Neuronal stem cell (in vitro differentiated cells): ENCODE measurements at regions not wholly inside any gene's neighbourhood (a gene's known extent, or its start where the extent isn't known, plus 50 kb on each side); places are given as distances from the start of the nearest gene placed in this dataset.

ENCODE experiments used
- DNase-seq: peaks from one replicate; pipeline ENCODE4 v3.0.0-alpha.2; 2013; ENCODE audit warnings: low spot score
- H2AFZ ChIP-seq: one replicate; pipeline ENCODE4 v1.6.1; 2013; ENCODE audit warnings: mild to moderate bottlenecking, low read length, inconsistent platforms
- H2AK5ac ChIP-seq: 2 replicates; pipeline ENCODE4 v1.6.1; 2013; ENCODE audit warnings: low read depth, mild to moderate bottlenecking, inconsistent platforms, low read length, moderate library complexity, mixed read lengths
- H2BK120ac ChIP-seq: 2 replicates; pipeline ENCODE4 v1.6.1; 2013; ENCODE audit warnings: low read depth, mild to moderate bottlenecking, inconsistent platforms, low read length, moderate library complexity, mixed read lengths
- H2BK12ac ChIP-seq: one replicate; pipeline ENCODE4 v1.6.1; 2013; ENCODE audit warnings: low read length, inconsistent platforms
- H2BK15ac ChIP-seq: 2 replicates; pipeline ENCODE4 v1.6.1; 2013; ENCODE audit warnings: mild to moderate bottlenecking, low read length, inconsistent platforms, mixed read lengths
- H2BK5ac ChIP-seq: one replicate; pipeline ENCODE4 v1.6.1; 2013; ENCODE audit warnings: inconsistent platforms, mild to moderate bottlenecking, low read length, moderate library complexity
- H3K14ac ChIP-seq: one replicate; pipeline ENCODE4 v1.6.1; 2013; ENCODE audit warnings: low read length, inconsistent platforms
- H3K18ac ChIP-seq: 2 replicates; pipeline ENCODE4 v1.6.1; 2013; ENCODE audit warnings: low read length, inconsistent platforms
- H3K23ac ChIP-seq: 2 replicates; pipeline ENCODE4 v1.6.1; 2013; ENCODE audit warnings: low read depth, mild to moderate bottlenecking, mixed read lengths, low read length, inconsistent platforms; ENCODE audit not compliant: poor library complexity
- H3K27ac ChIP-seq: replicated peaks from 3 replicates; pipeline ENCODE4 v1.5.1; 2013; ENCODE audit warnings: low read length, inconsistent platforms
- H3K27me3 ChIP-seq, 3 experiments: 2 replicates each; pipeline ENCODE4 v1.6.1; 2013; ENCODE audit warnings: low read length in 3 of 3, mild to moderate bottlenecking in 2 of 3, inconsistent platforms in 1 of 3, low read depth in 1 of 3, mixed read lengths in 1 of 3, moderate library complexity in 1 of 3; ENCODE audit not compliant: control insufficient read depth in 3 of 3, insufficient read depth in 3 of 3
- H3K36me3 ChIP-seq, 2 donors: replicated peaks in 1 of 2; 2 replicates each; pipeline ENCODE4 v1.6.1; 2013; ENCODE audit warnings: low read length in 2 of 2; ENCODE audit not compliant: control insufficient read depth in 2 of 2, insufficient read depth in 2 of 2
- H3K4ac ChIP-seq: 2 replicates; pipeline ENCODE4 v1.6.1; 2013; ENCODE audit warnings: inconsistent platforms, mild to moderate bottlenecking, low read length, moderate library complexity
- H3K4me1 ChIP-seq, 2 donors: 1 replicate in 1 of 2; 2 replicates in 1 of 2; pipeline ENCODE4 v1.6.1; 2013; ENCODE audit warnings: low read length in 2 of 2, low read depth in 1 of 2; ENCODE audit not compliant: control insufficient read depth in 2 of 2, insufficient read depth in 1 of 2
- H3K4me2 ChIP-seq: one replicate; pipeline ENCODE4 v1.6.1; 2013; ENCODE audit warnings: mild to moderate bottlenecking, low read length, inconsistent platforms; ENCODE audit not compliant: insufficient read depth, poor library complexity, severe bottlenecking
- H3K4me3 ChIP-seq, 2 donors: 2 replicates each; pipeline ENCODE4 v1.5.1; 2013; ENCODE audit warnings: low read length in 2 of 2, mild to moderate bottlenecking in 2 of 2, inconsistent platforms in 1 of 2, moderate library complexity in 1 of 2
- H3K79me1 ChIP-seq: one replicate; pipeline ENCODE4 v1.6.1; 2013; ENCODE audit warnings: low read depth, mild to moderate bottlenecking, inconsistent platforms, low read length, moderate library complexity
- H3K9ac ChIP-seq: one replicate; pipeline ENCODE4 v1.6.1; 2013; ENCODE audit warnings: mild to moderate bottlenecking, low read depth, low read length, inconsistent platforms; ENCODE audit not compliant: poor library complexity
- H3K9me3 ChIP-seq, 2 donors: replicated peaks in 1 of 2; 2 replicates each; pipeline versions ENCODE3 to v1.6.1; 2013; ENCODE audit warnings: low read length in 2 of 2, mild to moderate bottlenecking in 2 of 2, inconsistent platforms in 1 of 2, low read depth in 1 of 2, mixed read lengths in 1 of 2, moderate library complexity in 1 of 2; ENCODE audit not compliant: control insufficient read depth in 2 of 2, insufficient read depth in 1 of 2
- H4K8ac ChIP-seq: one replicate; pipeline ENCODE4 v1.6.1; 2013; ENCODE audit warnings: low read depth, mild to moderate bottlenecking, inconsistent platforms, low read length, moderate library complexity
- H4K91ac ChIP-seq: one replicate; pipeline ENCODE4 v1.6.1; 2013; ENCODE audit warnings: low read length, low read depth, mild to moderate bottlenecking, inconsistent platforms; ENCODE audit not compliant: poor library complexity
- whole genome bisulfite sequencing, 2 donors: extraction: QIAGEN DNeasy Blood & Tissue Kit; methylation state at CpG; one replicate each; pipeline ENCODE4 v1.1.7; 2013; ENCODE audit warnings: missing lambda C conversion rate in 2 of 2, mixed read lengths in 1 of 2; ENCODE audit not compliant: insufficient read length in 2 of 2, insufficient replicate concordance in 1 of 2; ENCODE audit errors: extremely low coverage in 2 of 2; 5-methylcytosine and 5-hydroxymethylcytosine counted together

DNA sequence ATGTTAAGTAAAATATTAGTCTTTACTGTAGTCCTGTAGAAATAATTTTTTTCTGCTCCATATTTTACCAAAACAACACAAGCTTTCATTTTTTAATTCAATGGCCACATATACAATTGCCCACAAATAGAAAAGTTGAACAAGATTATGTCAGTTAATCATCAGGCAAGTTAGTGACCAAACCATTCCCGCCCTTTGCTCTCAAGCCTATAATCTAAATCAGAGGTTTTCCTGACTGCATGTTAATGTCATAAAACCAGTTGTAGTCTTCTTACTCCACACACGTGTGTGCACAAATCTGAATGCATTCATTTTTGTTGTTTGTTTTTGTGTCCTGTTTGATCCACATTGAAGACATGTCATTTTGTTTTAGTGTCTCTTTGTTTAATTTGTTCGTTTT is 1357.7 kb upstream of the GJE1 start:
- Histone ChIP-seq H2BK120ac (no peak overlapping the region), H4K8ac (no peak overlapping the region), H2BK5ac (no peak overlapping the region), H3K9me3 (no peaks in the 10 kb centered on the region), H2BK15ac (no peak overlapping the region), H4K91ac (no peak overlapping the region), H3K4me3 (no peak overlapping the region), H3K27me3 (no peaks in the 10 kb centered on the region), H3K9ac (no peak overlapping the region), H2AK5ac (no peak overlapping the region), H3K4me1 (no peaks in the 10 kb centered on the region), H3K14ac (no peak overlapping the region), H3K18ac (no peak overlapping the region), H3K27ac (no peak overlapping the region), H3K23ac (no peak overlapping the region), H2AFZ (no peak overlapping the region), H3K4ac (no peak overlapping the region), H2BK12ac (no peak overlapping the region), H3K4me2 (no peak overlapping the region), H3K79me1 (no peaks in the 10 kb centered on the region), H3K36me3 (no peaks in the 10 kb centered on the region)
- DNase-seq: no peak
- WGBS, 2 donors: no CpG with 5 or more reads among the region's 3 CpGs

DNA sequence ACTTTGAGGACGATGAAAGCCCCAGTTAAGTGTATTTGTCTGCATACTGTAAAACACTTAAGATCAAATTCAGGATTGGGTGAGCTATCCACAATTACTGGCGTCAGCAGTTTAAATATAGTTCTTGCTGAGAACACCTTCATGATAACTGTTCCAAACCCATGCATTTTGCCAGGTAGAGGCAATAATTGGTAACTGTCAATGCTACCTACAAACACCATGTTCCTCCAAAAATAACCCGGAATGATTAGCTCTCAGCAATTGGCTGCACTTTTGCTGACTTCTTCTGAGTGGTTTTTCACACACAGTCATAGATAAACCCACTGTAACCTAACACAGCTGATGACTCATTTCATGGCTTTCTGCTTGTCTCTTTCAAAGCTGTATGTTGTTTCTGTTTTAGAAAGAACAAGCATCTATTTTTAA is 1358.6 kb upstream of the GJE1 start:
- Histone ChIP-seq H2BK120ac (no peak overlapping the region), H2BK15ac (no peak overlapping the region), H3K9me3 (no peaks in the 10 kb centered on the region), H3K4ac (no peak overlapping the region), H3K14ac (no peak overlapping the region), H3K27ac (no peak overlapping the region), H2AK5ac (no peak overlapping the region), H3K4me1 (no peaks in the 10 kb centered on the region), H3K23ac (no peak overlapping the region), H4K91ac (no peak overlapping the region), H3K9ac (no peak overlapping the region), H4K8ac (no peak overlapping the region), H3K36me3 (no peaks in the 10 kb centered on the region), H2BK12ac (no peak overlapping the region), H2BK5ac (no peak overlapping the region), H3K18ac (no peak overlapping the region), H3K79me1 (no peaks in the 10 kb centered on the region), H2AFZ (peak overlapping the region; percentile 29), H3K4me3 (no peak overlapping the region), H3K4me2 (no peak overlapping the region), H3K27me3 (no peaks in the 10 kb centered on the region)
- no peak for DNase-seq
- no CpG with 5 or more reads among the region's 3 CpGs for WGBS, 2 donors

DNA sequence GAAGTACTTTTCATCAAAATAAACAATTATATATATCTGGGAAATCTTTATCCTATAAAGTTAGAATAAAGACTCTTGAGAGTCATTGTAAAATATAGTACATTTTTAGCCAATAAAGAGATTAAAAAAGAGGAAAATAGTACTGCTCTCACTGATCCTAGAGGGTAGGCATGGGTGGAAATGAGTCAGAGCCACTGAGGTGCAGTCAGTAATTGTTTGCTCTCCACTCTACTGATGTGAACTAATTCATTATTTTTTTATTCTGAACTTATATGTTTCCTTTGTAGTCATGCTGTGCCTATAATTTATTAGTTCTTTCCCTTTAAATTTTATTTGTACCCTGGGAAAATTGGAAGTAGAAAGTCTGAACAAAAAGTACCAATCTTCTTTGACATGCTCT is 1359.4 kb upstream of the GJE1 start:
- H3K14ac ChIP-seq: no peak overlapping the region
- H3K4ac ChIP-seq: no peak overlapping the region
- no peak overlapping the region for H3K23ac ChIP-seq
- no peak for DNase-seq
- no peak overlapping the region for H3K9ac ChIP-seq
- no peak overlapping the region for H2AK5ac ChIP-seq
- H3K4me1 ChIP-seq: no peaks in the 10 kb centered on the region
- H3K27ac ChIP-seq: no peak overlapping the region
- peaks cover 0 to 1% of the 10 kb centered on the region in 2 donors for H3K9me3 ChIP-seq
- no peak overlapping the region for H3K4me2 ChIP-seq
- H3K79me1 ChIP-seq: no peaks in the 10 kb centered on the region
- no peak overlapping the region for H2BK12ac ChIP-seq
- H3K27me3 ChIP-seq: no peaks in the 10 kb centered on the region
- no peak overlapping the region for H2BK5ac ChIP-seq
- no peak overlapping the region for H2BK120ac ChIP-seq
- no peak overlapping the region for H4K91ac ChIP-seq
- H4K8ac ChIP-seq: no peak overlapping the region
- no peak overlapping the region for H2BK15ac ChIP-seq
- no peak overlapping the region for H3K18ac ChIP-seq
- H2AFZ ChIP-seq: no peak overlapping the region
- H3K36me3 ChIP-seq: no peaks in the 10 kb centered on the region
- H3K4me3 ChIP-seq: no peak overlapping the region

DNA sequence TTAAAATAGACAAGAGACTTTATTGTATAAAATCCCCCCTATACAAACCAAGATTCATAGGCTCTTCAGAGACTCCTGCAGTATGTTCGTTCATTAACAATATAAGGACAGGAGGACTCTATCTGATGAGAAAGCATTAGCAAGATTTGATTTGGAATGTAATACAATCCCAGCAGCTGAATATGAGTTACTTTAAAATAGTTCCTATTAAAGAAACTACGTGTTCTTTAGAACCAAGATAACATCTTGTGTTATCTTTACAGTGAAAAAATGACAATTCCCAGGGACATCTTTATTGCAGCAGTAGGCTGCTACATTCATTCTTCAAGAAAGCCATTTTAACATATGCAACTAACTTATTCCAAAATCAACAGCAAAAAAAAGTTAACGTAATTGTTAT is 1360.1 kb upstream of the GJE1 start:
- no peak overlapping the region for H2BK15ac ChIP-seq
- no peak overlapping the region for H3K18ac ChIP-seq
- no peak overlapping the region for H2BK12ac ChIP-seq
- no peak overlapping the region for H2BK120ac ChIP-seq
- no peak overlapping the region for H3K14ac ChIP-seq
- no peak overlapping the region for H2AK5ac ChIP-seq
- H2AFZ ChIP-seq: no peak overlapping the region
- no peaks in the 10 kb centered on the region for H3K79me1 ChIP-seq
- no peak overlapping the region for H3K9ac ChIP-seq
- peaks cover 0 to 3% of the 10 kb centered on the region in 2 donors for H3K9me3 ChIP-seq
- H3K4ac ChIP-seq: no peak overlapping the region
- H3K27me3 ChIP-seq: no peaks in the 10 kb centered on the region
- no peak overlapping the region for H3K4me2 ChIP-seq
- no peak overlapping the region for H3K23ac ChIP-seq
- no peak overlapping the region for H4K8ac ChIP-seq
- no CpG with 5 or more reads among the region's 3 CpGs for WGBS, 2 donors
- no peaks in the 10 kb centered on the region for H3K36me3 ChIP-seq
- no peaks in the 10 kb centered on the region for H3K4me1 ChIP-seq
- no peak overlapping the region for H3K27ac ChIP-seq
- DNase-seq: no peak
- no peak overlapping the region for H2BK5ac ChIP-seq
- H3K4me3 ChIP-seq: no peak overlapping the region
- no peak overlapping the region for H4K91ac ChIP-seq
